Brain microvascular endothelial cell (primary cell): ENCODE measurements at regions not wholly inside any gene's neighbourhood (a gene's known extent, or its start where the extent isn't known, plus 50 kb on each side); places are given as distances from the start of the nearest gene placed in this dataset.

Experiments
- DNase-seq: peaks from one replicate; pipeline ENCODE4 v3.0.0-alpha.2; 2020
- H3K27ac ChIP-seq: fragments of 250-450 bp; sonication (Bioruptor Pico); 2 replicates; pipeline ENCODE4 v1.5.1; 2020; ENCODE audit warnings: mild to moderate bottlenecking, moderate library complexity
- H3K27me3 ChIP-seq: fragments of 250-450 bp; sonication (Bioruptor Pico); replicated peaks from 2 replicates; pipeline ENCODE4 v1.5.1; 2020; ENCODE audit warnings: mild to moderate bottlenecking
- H3K36me3 ChIP-seq: fragments of 250-450 bp; sonication (Bioruptor Pico); replicated peaks from 2 replicates; pipeline ENCODE4 v1.5.1; 2020; ENCODE audit warnings: mild to moderate bottlenecking
- H3K4me3 ChIP-seq: 2 replicates; pipeline ENCODE4 v1.5.1; 2011; ENCODE audit warnings: low read depth, mild to moderate bottlenecking, control low read depth, low read length, moderate library complexity
- CTCF ChIP-seq: IDR thresholded peaks from 2 replicates; pipeline ENCODE4 v1.5.1; 2011; ENCODE audit warnings: low read depth, mild to moderate bottlenecking, moderate library complexity, low read length, control low read depth, inconsistent platforms; ENCODE audit errors: missing control alignments
- in situ Hi-C: cut with HindIII; loops from 2 replicates; pipeline ENCODE4 v1.10.0; 2017; ENCODE audit warnings: low sequenced_read_pairs, low pct_ligation_motif_present

GRCh38 chr12:71004578-71004977 lies 84.0 kb upstream of the PTPRR start:
- no peak for DNase-seq
- H3K4me3 ChIP-seq, result no peak overlapping the region
- H3K27ac ChIP-seq, result no peak overlapping the region
- H3K36me3 ChIP-seq, result no peaks in the 10 kb centered on the region
- in situ Hi-C loops, result no loop called here
- no peak for TF ChIP-seq CTCF
- no peaks in the 10 kb centered on the region for H3K27me3 ChIP-seq

GRCh38 chr12:71000748-71001147 lies 80.2 kb upstream of the PTPRR start:
- H3K4me3 ChIP-seq, result no peak overlapping the region
- in situ Hi-C loops, result no loop called here
- no peaks in the 10 kb centered on the region for H3K36me3 ChIP-seq
- H3K27me3 ChIP-seq, result no peaks in the 10 kb centered on the region
- no peak for DNase-seq
- no peak for TF ChIP-seq CTCF
- no peak overlapping the region for H3K27ac ChIP-seq

GRCh38 chr12:71000255-71000654 lies 79.7 kb upstream of the PTPRR start:
- no peak for DNase-seq
- Histone ChIP-seq H3K36me3 (no peaks in the 10 kb centered on the region), H3K4me3 (no peak overlapping the region), H3K27ac (no peak overlapping the region), H3K27me3 (no peaks in the 10 kb centered on the region)
- in situ Hi-C loops, result no loop called here
- TF ChIP-seq CTCF, result no peak

- in situ Hi-C loops, result no loop called here
- peak overlapping the region; percentile 12 for H3K27ac ChIP-seq
- no peak for TF ChIP-seq CTCF
- no peaks in the 10 kb centered on the region for H3K27me3 ChIP-seq
- no peaks in the 10 kb centered on the region for H3K36me3 ChIP-seq
- peak; percentile 41 for DNase-seq
- no peak overlapping the region for H3K4me3 ChIP-seq
These were observed 73.8 kb upstream of the PTPRR start for GRCh38 chr12:70994217-70994788.

GRCh38 chr12:70989232-70989631 lies 68.7 kb upstream of the PTPRR start:
- no peak for DNase-seq
- H3K27me3 ChIP-seq, result no peaks in the 10 kb centered on the region
- in situ Hi-C loops, result no loop called here
- no peaks in the 10 kb centered on the region for H3K36me3 ChIP-seq
- no peak overlapping the region for H3K27ac ChIP-seq
- H3K4me3 ChIP-seq, result no peak overlapping the region
- no peak for TF ChIP-seq CTCF

- Histone ChIP-seq H3K27ac (no peak overlapping the region), H3K4me3 (no peak overlapping the region), H3K27me3 (no peaks in the 10 kb centered on the region), H3K36me3 (no peaks in the 10 kb centered on the region)
- in situ Hi-C loops, result no loop called here
- TF ChIP-seq CTCF, result no peak
- no peak for DNase-seq
These were observed 65.3 kb upstream of the PTPRR start for GRCh38 chr12:70985850-70986249.
